Lower leg skin (tissue), 4 donors: ENCODE measurements at regions not wholly inside any gene's neighbourhood (a gene's known extent, or its start where the extent isn't known, plus 50 kb on each side); places are given as distances from the start of the nearest gene placed in this dataset.

Experiments used
- DNase-seq, 2 donors: peaks; one replicate each; pipeline ENCODE4 v3.0.0-alpha.2; 2019; ENCODE audit warnings: low spot score in 2 of 2
- H3K4me3 ChIP-seq: fragments of 200-600 bp; sonication (generic); 2 replicates; pipeline ENCODE4 v1.5.1; 2017; ENCODE audit warnings: mild to moderate bottlenecking, low read depth; ENCODE audit not compliant: poor library complexity, severe bottlenecking
- POLR2A ChIP-seq, 2 donors: fragments of 450-650 bp; IDR thresholded peaks; one replicate each; pipeline ENCODE4 v1.6.1; 2016 to 2017; ENCODE audit warnings: antibody characterized with exemption in 2 of 2, mild to moderate bottlenecking in 1 of 2, moderate library complexity in 1 of 2
- WGBS, 2 donors: methylation state at CpG; one replicate each; pipeline ENCODE4 v1.1.5; 2018; 5-methylcytosine and 5-hydroxymethylcytosine counted together
- intact Hi-C: fragments of 100-400 bp; cut with DNase I; formaldehyde crosslinking; loops from one replicate; pipeline ENCODE4 v1.15.0; 2023; ENCODE audit warnings: low total_unique reads
- TF ChIP-seq, protein P1 (sequence below), 3 donors: fragments of 450-650 bp; IDR thresholded peaks; one replicate each; pipeline ENCODE4 v1.5.1; 2016; ENCODE audit warnings: antibody characterized with exemption in 3 of 3, mild to moderate bottlenecking in 3 of 3, moderate library complexity in 2 of 3

DNA sequence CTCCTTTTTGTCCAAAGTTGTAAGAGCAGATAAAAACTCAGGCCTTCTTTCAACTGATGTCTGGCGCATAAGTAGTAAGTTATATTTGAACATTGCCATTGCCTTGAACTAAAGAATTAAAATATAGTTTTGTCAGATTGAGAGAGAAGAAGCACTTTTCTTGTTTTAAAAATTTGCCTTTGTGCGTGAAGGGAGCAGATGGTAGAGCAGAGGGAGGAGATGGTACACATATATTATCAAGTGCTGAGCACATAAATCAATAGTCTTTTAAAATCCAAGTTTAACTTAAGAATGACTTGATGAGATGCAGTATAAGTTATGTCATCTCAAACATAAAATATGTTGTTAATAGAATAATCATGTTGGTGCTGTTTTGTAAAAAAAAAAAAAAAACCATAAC is 504.6 kb upstream of the KLHL1 start:
- no peak overlapping the region for H3K4me3 ChIP-seq
- intact Hi-C loops, result no loop called here
- TF ChIP-seq POLR2A (IDR thresholded peaks at IDR 0.05), result no peak
- TF ChIP-seq, protein P1, sequence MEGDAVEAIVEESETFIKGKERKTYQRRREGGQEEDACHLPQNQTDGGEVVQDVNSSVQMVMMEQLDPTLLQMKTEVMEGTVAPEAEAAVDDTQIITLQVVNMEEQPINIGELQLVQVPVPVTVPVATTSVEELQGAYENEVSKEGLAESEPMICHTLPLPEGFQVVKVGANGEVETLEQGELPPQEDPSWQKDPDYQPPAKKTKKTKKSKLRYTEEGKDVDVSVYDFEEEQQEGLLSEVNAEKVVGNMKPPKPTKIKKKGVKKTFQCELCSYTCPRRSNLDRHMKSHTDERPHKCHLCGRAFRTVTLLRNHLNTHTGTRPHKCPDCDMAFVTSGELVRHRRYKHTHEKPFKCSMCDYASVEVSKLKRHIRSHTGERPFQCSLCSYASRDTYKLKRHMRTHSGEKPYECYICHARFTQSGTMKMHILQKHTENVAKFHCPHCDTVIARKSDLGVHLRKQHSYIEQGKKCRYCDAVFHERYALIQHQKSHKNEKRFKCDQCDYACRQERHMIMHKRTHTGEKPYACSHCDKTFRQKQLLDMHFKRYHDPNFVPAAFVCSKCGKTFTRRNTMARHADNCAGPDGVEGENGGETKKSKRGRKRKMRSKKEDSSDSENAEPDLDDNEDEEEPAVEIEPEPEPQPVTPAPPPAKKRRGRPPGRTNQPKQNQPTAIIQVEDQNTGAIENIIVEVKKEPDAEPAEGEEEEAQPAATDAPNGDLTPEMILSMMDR (IDR thresholded peaks at IDR 0.05), result no peak
- DNase-seq, result no peak
- 68 to 69% methylated on average over 2 of the region's 2 CpGs for WGBS, 2 donors

DNA sequence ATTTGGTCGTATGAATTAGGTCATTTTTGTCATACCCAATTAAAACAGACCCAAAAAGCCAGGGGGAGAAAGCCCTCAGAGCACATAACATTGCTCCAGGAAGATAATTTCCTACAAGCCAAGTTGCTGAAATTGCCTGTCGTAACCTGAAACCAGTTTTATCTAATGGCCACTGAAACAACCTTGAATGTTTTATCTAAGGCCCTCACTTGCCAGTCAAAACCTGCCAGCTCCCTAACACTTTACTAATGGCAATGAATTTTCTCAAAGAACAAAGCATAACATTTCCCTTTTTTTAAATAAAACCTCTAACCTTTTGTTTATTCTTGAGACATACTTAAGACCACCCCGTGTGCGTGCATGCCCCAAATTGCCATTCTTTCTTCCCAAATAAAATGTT is 496.2 kb upstream of the KLHL1 start:
- intact Hi-C loops, result no loop called here
- H3K4me3 ChIP-seq, result no peak overlapping the region

DNA sequence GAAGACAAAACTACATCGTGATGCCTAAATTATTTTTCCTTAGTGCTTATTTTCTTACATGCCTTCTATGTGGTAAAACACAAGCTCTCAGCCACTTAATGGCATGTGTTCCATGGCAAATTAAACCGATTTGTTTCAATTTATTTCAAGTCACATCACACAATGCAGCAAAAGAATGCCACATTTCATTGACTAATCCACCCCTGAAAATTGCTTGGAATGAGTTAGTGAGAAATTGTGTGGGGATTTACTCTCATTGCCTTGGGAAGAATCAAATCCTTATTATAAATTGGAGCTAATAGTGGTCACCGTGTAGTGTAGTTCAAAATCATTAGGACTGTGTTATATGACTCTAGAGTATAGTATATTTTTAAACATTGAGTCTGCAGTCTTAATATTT is 485.5 kb upstream of the KLHL1 start:
- no peak for TF ChIP-seq POLR2A (IDR thresholded peaks at IDR 0.05)
- TF ChIP-seq, protein P1 (IDR thresholded peaks at IDR 0.05), result no peak
- H3K4me3 ChIP-seq, result no peak overlapping the region
- intact Hi-C loops, result no loop called here
- WGBS, 2 donors, result 40 to 44% methylated on average over 3 of the region's 3 CpGs
- DNase-seq, result no peak

More for the DNA sequence above, 496.2 kb upstream of the KLHL1 start:
- no peak for DNase-seq
- TF ChIP-seq POLR2A (IDR thresholded peaks at IDR 0.05), result no peak
- TF ChIP-seq, protein P1 (IDR thresholded peaks at IDR 0.05), result no peak
- 57 to 59% methylated on average over 4 of the region's 4 CpGs for WGBS, 2 donors

DNA sequence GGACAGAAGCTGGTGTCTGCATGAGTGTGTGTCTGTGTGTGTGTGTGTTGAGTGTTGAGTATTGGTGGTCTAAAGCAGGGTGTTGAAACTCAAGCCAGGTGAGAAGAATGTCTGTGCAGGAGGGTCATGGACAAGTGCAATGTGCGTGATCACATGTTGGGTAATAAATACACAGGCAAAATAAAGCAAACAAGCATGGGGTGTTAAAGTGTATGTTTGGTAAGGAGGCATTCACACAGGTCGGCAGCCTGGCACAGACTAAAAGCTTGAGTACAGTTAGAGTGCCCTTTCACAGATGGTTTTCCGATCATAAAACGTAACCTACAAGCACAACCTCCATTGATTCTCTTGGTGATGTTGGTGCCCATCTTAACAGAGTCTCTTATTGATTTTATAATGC is 476.9 kb upstream of the KLHL1 start:
- TF ChIP-seq, protein P1 (IDR thresholded peaks at IDR 0.05), result no peak
- no peak for TF ChIP-seq POLR2A (IDR thresholded peaks at IDR 0.05)
- H3K4me3 ChIP-seq, result no peak overlapping the region
- 88 to 90% methylated on average over 4 of the region's 4 CpGs for WGBS, 2 donors
- DNase-seq, result no peak
- intact Hi-C loops, result no loop called here

DNA sequence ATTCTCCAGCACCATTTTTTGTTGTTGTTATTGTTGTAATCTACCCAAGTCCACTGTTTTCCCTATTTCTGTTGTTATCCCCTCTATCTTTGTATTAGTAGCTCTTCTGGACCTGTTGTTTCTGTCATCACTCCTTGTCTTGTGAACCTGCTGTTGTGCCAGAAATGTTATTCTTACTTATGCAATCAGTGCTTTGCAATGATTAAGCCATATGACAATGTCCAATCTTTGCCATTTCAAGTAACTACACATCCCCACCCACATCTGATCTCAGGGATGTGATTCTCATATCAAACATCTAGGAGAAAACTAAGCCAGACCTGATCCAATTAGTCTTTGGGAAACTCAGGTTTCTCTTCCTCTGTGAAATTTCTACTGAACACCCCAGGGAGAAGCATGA is 472.6 kb upstream of the KLHL1 start:
- DNase-seq, result no peak
- H3K4me3 ChIP-seq, result no peak overlapping the region

DNA sequence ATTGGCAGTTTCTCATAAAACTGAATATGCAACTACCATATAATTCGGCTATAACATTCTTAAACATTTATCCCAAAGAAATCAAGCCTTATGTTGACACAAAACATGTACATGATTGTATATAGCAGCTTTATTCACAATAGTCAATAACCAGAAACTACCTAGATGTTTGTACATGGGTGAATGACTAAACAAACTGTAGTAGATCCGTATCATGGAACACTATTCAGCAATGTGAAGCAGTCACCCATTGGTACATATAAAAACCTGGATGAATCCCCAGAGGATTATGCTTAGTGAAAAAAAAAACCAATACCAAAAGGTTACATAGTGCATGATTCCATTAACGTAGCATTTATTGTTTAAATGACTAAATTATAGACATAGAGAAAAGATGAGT is 471.7 kb upstream of the KLHL1 start:
- intact Hi-C loops, result no loop called here
- TF ChIP-seq, protein P1 (IDR thresholded peaks at IDR 0.05), result no peak
- no peak for TF ChIP-seq POLR2A (IDR thresholded peaks at IDR 0.05)
- WGBS, 2 donors, result 84 to 86% methylated on average over 3 of the region's 3 CpGs
- no peak for DNase-seq
- no peak overlapping the region for H3K4me3 ChIP-seq

More for the DNA sequence above, 472.6 kb upstream of the KLHL1 start:
- TF ChIP-seq POLR2A (IDR thresholded peaks at IDR 0.05), result no peak
- TF ChIP-seq, protein P1 (IDR thresholded peaks at IDR 0.05), result no peak
- intact Hi-C loops, result no loop called here
